ENCODE measurements at regions not wholly inside any gene's neighbourhood (a gene's known extent, or its start where the extent isn't known, plus 50 kb on each side); places are given as distances from the start of the nearest gene placed in this dataset.

DNA sequence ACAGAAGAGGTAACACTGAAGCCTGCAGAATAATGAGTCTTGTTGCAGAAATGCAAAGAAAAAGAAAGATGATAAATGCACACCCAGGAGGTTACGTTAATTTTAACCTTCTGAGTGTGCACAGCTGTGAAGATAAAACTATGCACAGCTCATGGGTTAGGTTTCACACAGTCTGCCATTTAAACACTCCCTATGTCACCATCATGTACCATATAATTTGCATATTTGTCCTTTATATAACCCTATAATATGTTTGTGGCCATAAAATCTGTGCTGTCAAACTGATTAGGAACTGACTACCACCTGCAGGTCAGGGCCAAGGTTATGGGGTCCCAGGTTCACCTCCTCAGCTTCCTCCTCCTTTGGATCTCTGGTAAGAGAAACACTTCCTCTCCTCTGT is 205.5 kb downstream of the RPIA start (continued):
- TF ChIP-seq ETV6 (conservative IDR thresholded peaks at IDR 0.05 in 1 of 2, IDR thresholded peaks at IDR 0.05 in 1 of 2; ENCODE audit: borderline replicate concordance in 1 of 2, low read depth in 1 of 2) (no peak), HDAC6 (IDR thresholded peaks at IDR 0.05; ENCODE audit: unreplicated experiment) (no peak), BCL11A (IDR thresholded peaks at IDR 0.05; ENCODE audit: low read depth, low read length) (no peak)
- TF ChIP-seq, protein P1, sequence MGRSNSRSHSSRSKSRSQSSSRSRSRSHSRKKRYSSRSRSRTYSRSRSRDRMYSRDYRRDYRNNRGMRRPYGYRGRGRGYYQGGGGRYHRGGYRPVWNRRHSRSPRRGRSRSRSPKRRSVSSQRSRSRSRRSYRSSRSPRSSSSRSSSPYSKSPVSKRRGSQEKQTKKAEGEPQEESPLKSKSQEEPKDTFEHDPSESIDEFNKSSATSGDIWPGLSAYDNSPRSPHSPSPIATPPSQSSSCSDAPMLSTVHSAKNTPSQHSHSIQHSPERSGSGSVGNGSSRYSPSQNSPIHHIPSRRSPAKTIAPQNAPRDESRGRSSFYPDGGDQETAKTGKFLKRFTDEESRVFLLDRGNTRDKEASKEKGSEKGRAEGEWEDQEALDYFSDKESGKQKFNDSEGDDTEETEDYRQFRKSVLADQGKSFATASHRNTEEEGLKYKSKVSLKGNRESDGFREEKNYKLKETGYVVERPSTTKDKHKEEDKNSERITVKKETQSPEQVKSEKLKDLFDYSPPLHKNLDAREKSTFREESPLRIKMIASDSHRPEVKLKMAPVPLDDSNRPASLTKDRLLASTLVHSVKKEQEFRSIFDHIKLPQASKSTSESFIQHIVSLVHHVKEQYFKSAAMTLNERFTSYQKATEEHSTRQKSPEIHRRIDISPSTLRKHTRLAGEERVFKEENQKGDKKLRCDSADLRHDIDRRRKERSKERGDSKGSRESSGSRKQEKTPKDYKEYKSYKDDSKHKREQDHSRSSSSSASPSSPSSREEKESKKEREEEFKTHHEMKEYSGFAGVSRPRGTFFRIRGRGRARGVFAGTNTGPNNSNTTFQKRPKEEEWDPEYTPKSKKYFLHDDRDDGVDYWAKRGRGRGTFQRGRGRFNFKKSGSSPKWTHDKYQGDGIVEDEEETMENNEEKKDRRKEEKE (IDR thresholded peaks at IDR 0.05): no peak

DNA sequence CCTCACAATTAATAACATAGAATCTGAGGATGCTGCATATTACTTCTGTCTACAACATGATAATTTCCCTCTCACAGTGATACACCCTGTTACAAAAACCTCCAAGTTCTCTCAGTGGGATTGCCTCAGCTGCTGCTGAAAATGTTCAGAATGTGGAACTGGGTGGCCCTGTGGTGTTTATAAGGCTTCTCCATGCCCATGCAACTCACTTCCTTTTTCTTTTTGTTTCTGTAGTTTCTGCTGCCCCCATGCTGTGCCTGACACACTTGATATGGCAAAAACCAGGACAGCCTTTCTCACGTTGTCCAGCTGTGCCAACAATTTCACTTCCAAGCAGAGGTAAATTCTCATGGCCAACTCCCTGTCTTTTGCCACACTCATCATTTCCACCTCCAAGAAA is 206.2 kb downstream of the RPIA start:
- Histone ChIP-seq H4K20me1 (ENCODE audit: control insufficient read depth, insufficient read depth) (no peaks in the 10 kb centered on the region), H3K27me3 (replicated peaks in 1 of 2; ENCODE audit: control insufficient read depth in 2 of 2, insufficient read depth in 2 of 2, low read length in 1 of 2) (no peaks in the 10 kb centered on the region), H3K4me1 (ENCODE audit: control insufficient read depth, insufficient read depth, low read length) (no peaks in the 10 kb centered on the region), H3K4me2 (ENCODE audit: control insufficient read depth, insufficient read depth) (0 out of 2 replicates have a peak overlapping the region, but pooled peaks have one; percentile 7), H3K36me3 (ENCODE audit: control insufficient read depth in 2 of 2, insufficient read depth in 2 of 2, low read length in 1 of 2) (no peaks in the 10 kb centered on the region), H3K9me3 (replicated peaks; ENCODE audit: control insufficient read depth, insufficient read depth, low read length) (no peaks in the 10 kb centered on the region), H3K27ac (ENCODE audit: control insufficient read depth, insufficient read depth) (no peak overlapping the region), H3K4me3 (no peak overlapping the region), H3K79me2 (ENCODE audit: control insufficient read depth, insufficient read depth, low read length) (no peaks in the 10 kb centered on the region), H3K9ac (ENCODE audit: control insufficient read depth, insufficient read depth, low read length) (no peak overlapping the region), H2AFZ (ENCODE audit: control insufficient read depth, low read depth, low read length) (peak overlapping the region; percentile 23; the same call in 1 of the 2 replicates)
- no TSS peak for BruUV-seq (replicated peaks)
- no peak for FAIRE-seq
- ChIA-PET RAD21 (ENCODE audit: unreplicated experiment) (no interaction called here), POLR2A (no interaction called here), CTCF (interaction anchor here (1.3 kb wide), 1 partner anchor 17 kb away, joined by 7 read pairs; no protein-coding TSS in a partner anchor), SMC1A (ENCODE audit: uncharacterized antibody, unreplicated experiment) (interaction anchor here (1.7 kb wide), 1 partner anchor 17 kb away, joined by 4 read pairs; no protein-coding TSS in a partner anchor)
- no peak for ATAC-seq
- in situ Hi-C loops (cut with MboI): no loop called here
- WGBS (ENCODE audit: insufficient coverage, insufficient replicate concordance, low lambda C conversion rate, missing lambda C conversion rate): 0% methylated on average over 1 of the region's 1 CpG
- intact Hi-C loops (cut with micrococcal nuclease; ENCODE audit: unreplicated experiment): loop anchor here (2.0 kb wide), 1 partner anchor 17 kb away; no protein-coding TSS in a partner anchor
- DNase-seq (ENCODE audit: low read depth, low spot score): no peak
- TF ChIP-seq SPI1 (IDR thresholded peaks at IDR 0.05; ENCODE audit: borderline replicate concordance, insufficient read depth, low read depth, low read length): peak; percentile 74
- TF ChIP-seq, protein P2, sequence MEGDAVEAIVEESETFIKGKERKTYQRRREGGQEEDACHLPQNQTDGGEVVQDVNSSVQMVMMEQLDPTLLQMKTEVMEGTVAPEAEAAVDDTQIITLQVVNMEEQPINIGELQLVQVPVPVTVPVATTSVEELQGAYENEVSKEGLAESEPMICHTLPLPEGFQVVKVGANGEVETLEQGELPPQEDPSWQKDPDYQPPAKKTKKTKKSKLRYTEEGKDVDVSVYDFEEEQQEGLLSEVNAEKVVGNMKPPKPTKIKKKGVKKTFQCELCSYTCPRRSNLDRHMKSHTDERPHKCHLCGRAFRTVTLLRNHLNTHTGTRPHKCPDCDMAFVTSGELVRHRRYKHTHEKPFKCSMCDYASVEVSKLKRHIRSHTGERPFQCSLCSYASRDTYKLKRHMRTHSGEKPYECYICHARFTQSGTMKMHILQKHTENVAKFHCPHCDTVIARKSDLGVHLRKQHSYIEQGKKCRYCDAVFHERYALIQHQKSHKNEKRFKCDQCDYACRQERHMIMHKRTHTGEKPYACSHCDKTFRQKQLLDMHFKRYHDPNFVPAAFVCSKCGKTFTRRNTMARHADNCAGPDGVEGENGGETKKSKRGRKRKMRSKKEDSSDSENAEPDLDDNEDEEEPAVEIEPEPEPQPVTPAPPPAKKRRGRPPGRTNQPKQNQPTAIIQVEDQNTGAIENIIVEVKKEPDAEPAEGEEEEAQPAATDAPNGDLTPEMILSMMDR (IDR thresholded peaks at IDR 0.05 in 2 of 3, conservative IDR thresholded peaks at IDR 0.05 in 1 of 3; ENCODE audit: control insufficient read depth in 2 of 3, extremely low read depth in 1 of 3, insufficient read depth in 1 of 3, low read depth in 3 of 3, low read length in 3 of 3): 0 out of 6 replicates have a peak, but pooled peaks of 1 of the 3 experiments have one; percentile 7
- no peak for TF ChIP-seq HDGF (IDR thresholded peaks at IDR 0.05)
